HepG2 (cell line): ENCODE measurements at regions not wholly inside any gene's neighbourhood (a gene's known extent, or its start where the extent isn't known, plus 50 kb on each side); places are given as distances from the start of the nearest gene placed in this dataset.

Source experiments
- CEBPZ ChIP-seq: IDR thresholded peaks from 2 replicates; pipeline ENCODE4 v1.6.1; 2012; ENCODE audit warnings: low read length, improper control_type of control experiment
- MXI1 ChIP-seq: IDR thresholded peaks from 3 replicates; pipeline ENCODE4 v1.6.1; 2012; ENCODE audit warnings: low read depth, low read length, inconsistent platforms, borderline replicate concordance
- NCOR1 ChIP-seq: fragments of 200-600 bp; sonication (generic); IDR thresholded peaks from 2 replicates; pipeline ENCODE4 v1.7.0; 2017; ENCODE audit warnings: antibody characterized with exemption, low read length, borderline replicate concordance
- PLRG1 ChIP-seq: fragments of 450-650 bp; conservative IDR thresholded peaks from 2 replicates; pipeline ENCODE4 v1.6.1; 2016
- SRF ChIP-seq: IDR thresholded peaks from 2 replicates; pipeline ENCODE4 v1.6.1; 2011; ENCODE audit warnings: mild to moderate bottlenecking, low read depth, low read length, moderate library complexity
- ZBTB38 ChIP-seq: sonication (generic); formaldehyde crosslinking; IDR thresholded peaks from 2 replicates; pipeline ENCODE4 v1.5.1; 2020; ENCODE audit warnings: mild to moderate bottlenecking, missing genetic modification reagents
- ZBTB40 ChIP-seq, 2 experiments: fragments of 450-650 bp in 1 of 2; sonication (generic) in 1 of 2; formaldehyde crosslinking in 1 of 2; IDR thresholded peaks; 2 replicates each; pipeline versions ENCODE4 v1.6.1 to v1.8.0; 2016 to 2022; ENCODE audit warnings: antibody characterized with exemption in 1 of 2, mild to moderate bottlenecking in 1 of 2, missing genetic modification reagents in 1 of 2
- ZBTB7A ChIP-seq: sonication (generic); formaldehyde crosslinking; IDR thresholded peaks from 2 replicates; pipeline ENCODE4 v1.8.0; 2022; ENCODE audit warnings: mild to moderate bottlenecking, missing genetic modification reagents
- ZNF354B ChIP-seq: sonication (generic); formaldehyde crosslinking; IDR thresholded peaks from 2 replicates; pipeline ENCODE4 v1.8.0; 2022; ENCODE audit warnings: mild to moderate bottlenecking, missing genetic modification reagents
- ZNF549 ChIP-seq: sonication (generic); formaldehyde crosslinking; IDR thresholded peaks from 2 replicates; pipeline ENCODE4 v1.5.0; 2020; ENCODE audit warnings: missing genetic modification reagents

GRCh38 chr1:58879464-58879863 is 95.6 kb upstream of the JUN start (continued):
- no peak for TF ChIP-seq ZBTB38 (CRISPR knock-in tag)
- TF ChIP-seq NCOR1 = no peak
- no peak for TF ChIP-seq MXI1
- TF ChIP-seq ZNF354B = no peak
- no peak for TF ChIP-seq CEBPZ
- TF ChIP-seq SRF = no peak
- no peak for TF ChIP-seq ZBTB40 (IDR thresholded peaks at IDR 0.05)
- no peak for TF ChIP-seq ZBTB40 (CRISPR knock-in tag; IDR thresholded peaks at IDR 0.05)
- TF ChIP-seq PLRG1 = no peak
- no peak for TF ChIP-seq ZNF549
- no peak for TF ChIP-seq ZBTB7A
